Neuronal stem cell (in vitro differentiated cells): ENCODE measurements at regions not wholly inside any gene's neighbourhood (a gene's known extent, or its start where the extent isn't known, plus 50 kb on each side); places are given as distances from the start of the nearest gene placed in this dataset.

Source experiments
- DNase-seq: peaks from one replicate; pipeline ENCODE4 v3.0.0-alpha.2; 2013; ENCODE audit warnings: low spot score
- H2AFZ ChIP-seq: one replicate; pipeline ENCODE4 v1.6.1; 2013; ENCODE audit warnings: mild to moderate bottlenecking, low read length, inconsistent platforms
- H2AK5ac ChIP-seq: 2 replicates; pipeline ENCODE4 v1.6.1; 2013; ENCODE audit warnings: low read depth, mild to moderate bottlenecking, inconsistent platforms, low read length, moderate library complexity, mixed read lengths
- H2BK120ac ChIP-seq: 2 replicates; pipeline ENCODE4 v1.6.1; 2013; ENCODE audit warnings: low read depth, mild to moderate bottlenecking, inconsistent platforms, low read length, moderate library complexity, mixed read lengths
- H2BK12ac ChIP-seq: one replicate; pipeline ENCODE4 v1.6.1; 2013; ENCODE audit warnings: low read length, inconsistent platforms
- H2BK15ac ChIP-seq: 2 replicates; pipeline ENCODE4 v1.6.1; 2013; ENCODE audit warnings: mild to moderate bottlenecking, low read length, inconsistent platforms, mixed read lengths
- H2BK5ac ChIP-seq: one replicate; pipeline ENCODE4 v1.6.1; 2013; ENCODE audit warnings: inconsistent platforms, mild to moderate bottlenecking, low read length, moderate library complexity
- H3K14ac ChIP-seq: one replicate; pipeline ENCODE4 v1.6.1; 2013; ENCODE audit warnings: low read length, inconsistent platforms
- H3K18ac ChIP-seq: 2 replicates; pipeline ENCODE4 v1.6.1; 2013; ENCODE audit warnings: low read length, inconsistent platforms
- H3K23ac ChIP-seq: 2 replicates; pipeline ENCODE4 v1.6.1; 2013; ENCODE audit warnings: low read depth, mild to moderate bottlenecking, mixed read lengths, low read length, inconsistent platforms; ENCODE audit not compliant: poor library complexity
- H3K27ac ChIP-seq: replicated peaks from 3 replicates; pipeline ENCODE4 v1.5.1; 2013; ENCODE audit warnings: low read length, inconsistent platforms
- H3K27me3 ChIP-seq, 3 experiments: 2 replicates each; pipeline ENCODE4 v1.6.1; 2013; ENCODE audit warnings: low read length in 3 of 3, mild to moderate bottlenecking in 2 of 3, inconsistent platforms in 1 of 3, low read depth in 1 of 3, mixed read lengths in 1 of 3, moderate library complexity in 1 of 3; ENCODE audit not compliant: control insufficient read depth in 3 of 3, insufficient read depth in 3 of 3
- H3K36me3 ChIP-seq, 2 donors: replicated peaks in 1 of 2; 2 replicates each; pipeline ENCODE4 v1.6.1; 2013; ENCODE audit warnings: low read length in 2 of 2; ENCODE audit not compliant: control insufficient read depth in 2 of 2, insufficient read depth in 2 of 2
- H3K4ac ChIP-seq: 2 replicates; pipeline ENCODE4 v1.6.1; 2013; ENCODE audit warnings: inconsistent platforms, mild to moderate bottlenecking, low read length, moderate library complexity
- H3K4me1 ChIP-seq, 2 donors: 1 replicate in 1 of 2; 2 replicates in 1 of 2; pipeline ENCODE4 v1.6.1; 2013; ENCODE audit warnings: low read length in 2 of 2, low read depth in 1 of 2; ENCODE audit not compliant: control insufficient read depth in 2 of 2, insufficient read depth in 1 of 2
- H3K4me2 ChIP-seq: one replicate; pipeline ENCODE4 v1.6.1; 2013; ENCODE audit warnings: mild to moderate bottlenecking, low read length, inconsistent platforms; ENCODE audit not compliant: insufficient read depth, poor library complexity, severe bottlenecking
- H3K4me3 ChIP-seq, 2 donors: 2 replicates each; pipeline ENCODE4 v1.5.1; 2013; ENCODE audit warnings: low read length in 2 of 2, mild to moderate bottlenecking in 2 of 2, inconsistent platforms in 1 of 2, moderate library complexity in 1 of 2
- H3K79me1 ChIP-seq: one replicate; pipeline ENCODE4 v1.6.1; 2013; ENCODE audit warnings: low read depth, mild to moderate bottlenecking, inconsistent platforms, low read length, moderate library complexity
- H3K9ac ChIP-seq: one replicate; pipeline ENCODE4 v1.6.1; 2013; ENCODE audit warnings: mild to moderate bottlenecking, low read depth, low read length, inconsistent platforms; ENCODE audit not compliant: poor library complexity
- H3K9me3 ChIP-seq, 2 donors: replicated peaks in 1 of 2; 2 replicates each; pipeline versions ENCODE3 to v1.6.1; 2013; ENCODE audit warnings: low read length in 2 of 2, mild to moderate bottlenecking in 2 of 2, inconsistent platforms in 1 of 2, low read depth in 1 of 2, mixed read lengths in 1 of 2, moderate library complexity in 1 of 2; ENCODE audit not compliant: control insufficient read depth in 2 of 2, insufficient read depth in 1 of 2
- H4K8ac ChIP-seq: one replicate; pipeline ENCODE4 v1.6.1; 2013; ENCODE audit warnings: low read depth, mild to moderate bottlenecking, inconsistent platforms, low read length, moderate library complexity
- H4K91ac ChIP-seq: one replicate; pipeline ENCODE4 v1.6.1; 2013; ENCODE audit warnings: low read length, low read depth, mild to moderate bottlenecking, inconsistent platforms; ENCODE audit not compliant: poor library complexity
- WGBS, 2 donors: extraction: QIAGEN DNeasy Blood & Tissue Kit; methylation state at CpG; one replicate each; pipeline ENCODE4 v1.1.7; 2013; ENCODE audit warnings: missing lambda C conversion rate in 2 of 2, mixed read lengths in 1 of 2; ENCODE audit not compliant: insufficient read length in 2 of 2, insufficient replicate concordance in 1 of 2; ENCODE audit errors: extremely low coverage in 2 of 2; 5-methylcytosine and 5-hydroxymethylcytosine counted together

DNA sequence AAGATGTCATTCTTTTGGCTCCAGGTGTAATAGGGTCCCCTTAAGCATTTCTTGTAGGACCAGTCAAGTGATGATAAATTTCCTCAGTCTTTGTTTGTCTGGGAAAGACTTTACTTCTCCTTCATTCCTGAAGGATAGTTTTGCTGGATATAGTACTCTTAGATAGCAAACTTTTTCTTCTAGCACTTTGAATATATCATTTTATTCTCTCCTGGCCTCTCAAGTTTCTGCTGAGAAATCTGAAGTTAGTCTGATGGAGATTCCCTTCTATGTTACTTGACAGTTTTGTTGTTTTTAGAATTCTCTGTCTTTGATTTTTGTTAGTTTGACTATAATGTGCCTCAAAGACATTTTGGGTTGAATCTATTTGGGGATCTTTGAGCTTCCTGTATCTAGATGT lies 181.2 kb upstream of the HES1 start:
- H3K27me3 ChIP-seq: no peaks in the 10 kb centered on the region

DNA sequence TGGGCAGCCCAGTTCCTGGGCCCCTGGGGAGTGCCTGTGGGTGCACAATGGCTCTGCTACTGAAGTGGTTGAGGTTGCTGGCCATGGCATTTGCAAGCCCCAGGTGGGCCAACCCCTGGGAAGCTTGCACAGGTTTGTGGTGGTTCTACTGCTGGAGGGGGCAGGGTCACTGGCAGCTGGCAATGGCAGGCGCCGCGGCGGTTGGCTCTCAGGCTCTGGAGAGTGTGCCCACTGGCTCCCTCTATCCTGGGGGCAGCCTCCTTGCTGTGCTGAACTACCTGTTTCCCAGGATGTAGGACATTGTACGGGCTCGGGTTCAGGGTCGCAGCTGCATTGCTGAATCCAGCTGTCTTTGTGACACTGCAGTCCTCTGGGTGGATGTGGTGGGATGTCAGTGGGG lies 180.2 kb upstream of the HES1 start:
- Histone ChIP-seq H2BK5ac (peak overlapping the region; percentile 58), H3K27ac (no peak overlapping the region), H3K18ac (peak overlapping the region; percentile 64), H3K27me3 (no peaks in the 10 kb centered on the region), H3K4me1 (peaks cover 8 to 12% of the 10 kb centered on the region in 2 donors), H2AFZ (no peak overlapping the region), H2BK12ac (peak overlapping the region; percentile 44), H2BK15ac (no peak overlapping the region), H3K9me3 (peaks cover 9 to 32% of the 10 kb centered on the region in 2 donors), H3K36me3 (no peaks in the 10 kb centered on the region), H3K4ac (no peak overlapping the region), H3K14ac (no peak overlapping the region), H4K8ac (no peak overlapping the region), H2BK120ac (peak overlapping the region; percentile 37), H3K79me1 (no peaks in the 10 kb centered on the region), H3K4me2 (no peak overlapping the region), H3K9ac (no peak overlapping the region), H4K91ac (no peak overlapping the region), H3K4me3 (no peak overlapping the region), H2AK5ac (peak overlapping the region; percentile 42), H3K23ac (peak overlapping the region; percentile 17)
- no peak for DNase-seq
- WGBS, 2 donors: no CpG with 5 or more reads among the region's 7 CpGs

More for the DNA sequence above, 181.2 kb upstream of the HES1 start:
- Histone ChIP-seq H2AK5ac (no peak overlapping the region), H3K23ac (no peak overlapping the region), H2BK120ac (no peak overlapping the region), H3K14ac (no peak overlapping the region), H3K27ac (no peak overlapping the region), H3K9ac (no peak overlapping the region), H3K4ac (no peak overlapping the region), H3K4me2 (no peak overlapping the region), H3K79me1 (no peaks in the 10 kb centered on the region), H4K91ac (no peak overlapping the region), H2AFZ (no peak overlapping the region), H4K8ac (no peak overlapping the region), H3K36me3 (no peaks in the 10 kb centered on the region), H3K4me1 (peaks cover 2 to 4% of the 10 kb centered on the region in 2 donors), H3K4me3 (no peak overlapping the region), H2BK15ac (no peak overlapping the region), H2BK12ac (no peak overlapping the region), H3K18ac (no peak overlapping the region), H2BK5ac (no peak overlapping the region), H3K9me3 (peaks cover 9 to 32% of the 10 kb centered on the region in 2 donors)
- DNase-seq: no peak

DNA sequence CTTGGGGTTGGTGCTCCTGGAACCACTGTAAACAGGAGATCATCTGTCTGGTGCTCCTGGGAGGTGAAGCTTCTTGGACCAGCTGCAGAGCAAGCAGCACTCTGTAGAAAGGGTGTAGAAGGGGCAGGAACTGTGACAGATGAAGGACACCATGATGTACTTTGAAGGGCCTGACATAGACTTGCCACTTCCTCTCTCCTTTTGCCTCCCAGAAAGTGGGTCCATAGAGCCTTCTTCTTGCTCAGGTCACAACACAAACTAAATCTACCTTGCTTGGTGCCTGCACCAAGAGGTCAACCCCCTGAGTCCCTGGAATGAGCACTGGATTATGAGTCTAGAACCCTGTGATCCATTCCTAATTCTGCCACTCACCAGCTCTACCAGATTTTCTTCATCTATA lies 176.1 kb upstream of the HES1 start:
- Histone ChIP-seq H3K4me3 (no peak overlapping the region), H4K8ac (no peak overlapping the region), H3K27ac (no peak overlapping the region), H3K27me3 (peaks cover 0 to 1% (median 0%) of the 10 kb centered on the region in 3 experiments), H2AFZ (no peak overlapping the region), H3K9me3 (peaks cover 7 to 16% of the 10 kb centered on the region in 2 donors), H3K14ac (no peak overlapping the region), H2BK15ac (peak overlapping the region; percentile 22), H3K9ac (no peak overlapping the region), H4K91ac (no peak overlapping the region), H3K79me1 (no peaks in the 10 kb centered on the region), H3K4me2 (no peak overlapping the region), H3K36me3 (no peaks in the 10 kb centered on the region), H2BK5ac (no peak overlapping the region), H3K4ac (no peak overlapping the region), H2BK120ac (no peak overlapping the region), H3K18ac (no peak overlapping the region), H2BK12ac (no peak overlapping the region), H2AK5ac (peak overlapping the region; percentile 73), H3K23ac (no peak overlapping the region), H3K4me1 (peaks cover 9 to 23% of the 10 kb centered on the region in 2 donors)
- no peak for DNase-seq

DNA sequence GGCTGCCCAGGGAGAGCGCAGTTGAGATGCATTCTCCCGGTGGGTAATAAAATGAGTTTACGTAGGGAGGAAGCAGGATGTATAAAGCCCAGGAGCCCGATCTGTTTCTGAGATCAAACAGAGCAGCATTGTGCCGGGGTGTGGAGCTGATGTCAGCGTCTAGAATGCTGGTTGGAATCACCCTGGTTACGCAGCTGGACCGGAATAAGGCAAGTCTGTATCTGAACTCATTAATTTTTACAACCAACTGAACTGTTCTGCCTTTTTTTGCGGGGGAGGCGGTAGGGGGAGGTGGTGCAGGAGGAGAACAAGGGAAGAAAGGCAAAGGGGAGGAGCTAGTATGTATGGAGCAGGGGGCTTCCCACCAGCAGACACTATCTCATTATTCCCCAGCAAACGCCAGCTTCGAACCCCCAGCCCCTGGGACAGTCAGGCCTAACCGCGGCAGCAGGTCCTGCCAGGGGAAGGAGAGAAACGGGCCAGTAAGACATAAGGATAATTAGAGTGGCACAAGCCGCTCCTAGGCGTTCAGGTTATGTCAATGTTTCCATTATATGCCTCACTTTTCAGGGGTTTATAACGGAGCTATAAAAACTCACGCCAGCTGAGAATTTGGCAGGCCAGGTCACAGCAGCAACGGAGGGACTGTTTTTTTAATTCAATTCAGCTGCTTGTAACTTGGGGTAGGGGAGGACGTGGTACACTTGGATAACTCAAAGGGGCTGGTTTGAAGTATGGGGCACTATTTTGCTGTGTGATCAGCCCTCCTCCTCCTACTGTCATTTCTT lies 175.3 kb upstream of the HES1 start:
- Histone ChIP-seq H4K91ac (no peak overlapping the region), H2AFZ (peak overlapping the region; percentile 51), H3K4me2 (no peak overlapping the region), H3K27me3 (peaks cover 0 to 1% (median 0%) of the 10 kb centered on the region in 3 experiments), H3K23ac (no peak overlapping the region), H3K9ac (no peak overlapping the region), H2BK5ac (no peak overlapping the region), H2BK12ac (no peak overlapping the region), H3K4me3 (no peak overlapping the region), H3K14ac (no peak overlapping the region), H3K79me1 (no peaks in the 10 kb centered on the region), H3K18ac (no peak overlapping the region), H3K4ac (no peak overlapping the region), H2AK5ac (peak overlapping the region; percentile 73), H3K9me3 (peaks cover 4 to 9% of the 10 kb centered on the region in 2 donors), H3K36me3 (no peaks in the 10 kb centered on the region), H4K8ac (no peak overlapping the region), H3K4me1 (peaks cover 9 to 23% of the 10 kb centered on the region in 2 donors), H2BK15ac (peak overlapping the region; percentile 22), H3K27ac (no peak overlapping the region), H2BK120ac (no peak overlapping the region)
- no CpG with 5 or more reads among the region's 21 CpGs for WGBS, 2 donors
- no peak for DNase-seq
